Stimulated activated CD8-positive, alpha-beta memory T cell treated with anti-CD3 and anti-CD28 coated beads, Interleukin-12 subunit alpha, Interleukin-12 subunit beta, amount 100 ng/mL, for 4 hours (primary cell): ENCODE measurements at regions not wholly inside any gene's neighbourhood (a gene's known extent, or its start where the extent isn't known, plus 50 kb on each side); places are given as distances from the start of the nearest gene placed in this dataset.

Experiments used
- DNase-seq: peaks from one replicate; pipeline ENCODE4 v3.0.0-alpha.2; 2020; ENCODE audit warnings: low read depth

DNA sequence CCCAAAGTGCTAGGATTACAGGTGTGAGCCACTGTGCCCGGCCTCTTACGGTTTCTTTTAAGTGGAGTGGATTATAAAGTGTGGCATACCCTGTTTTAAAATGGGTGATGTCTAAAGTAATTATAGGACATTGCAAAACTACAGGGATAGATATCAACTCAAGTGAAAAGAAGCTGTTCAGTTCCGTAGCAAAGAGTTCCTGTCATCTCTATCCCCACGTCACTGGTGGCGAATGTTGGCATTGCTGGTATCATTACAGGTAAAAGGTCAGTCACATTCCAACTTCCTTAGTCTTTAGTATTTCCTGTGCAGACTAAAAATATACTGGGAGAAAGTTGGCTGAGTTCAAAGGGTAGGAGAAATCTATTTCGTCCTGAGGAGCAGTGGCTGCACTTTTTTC is 95.6 kb upstream of the SLC38A2 start:
- DNase-seq = no peak

DNA sequence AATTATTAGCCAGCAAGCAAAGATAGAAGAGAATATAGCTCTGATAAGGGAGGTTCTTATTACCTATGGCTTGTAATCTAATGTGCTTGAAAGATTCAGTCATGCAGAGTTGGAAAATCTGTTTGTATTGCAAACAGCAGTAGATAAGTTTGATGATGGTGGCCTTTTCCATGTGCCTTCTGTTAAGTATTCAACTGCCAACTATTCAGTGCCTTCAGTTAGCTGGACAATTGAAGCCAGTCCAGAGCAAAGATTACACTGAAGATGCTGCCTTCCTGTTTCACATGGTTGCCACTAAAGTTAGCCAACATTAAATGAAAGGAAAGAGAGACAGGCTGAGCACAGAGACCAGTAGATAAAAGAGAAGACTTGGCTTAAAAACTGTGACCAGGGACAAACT is 92.7 kb upstream of the SLC38A2 start:
- no peak for DNase-seq

DNA sequence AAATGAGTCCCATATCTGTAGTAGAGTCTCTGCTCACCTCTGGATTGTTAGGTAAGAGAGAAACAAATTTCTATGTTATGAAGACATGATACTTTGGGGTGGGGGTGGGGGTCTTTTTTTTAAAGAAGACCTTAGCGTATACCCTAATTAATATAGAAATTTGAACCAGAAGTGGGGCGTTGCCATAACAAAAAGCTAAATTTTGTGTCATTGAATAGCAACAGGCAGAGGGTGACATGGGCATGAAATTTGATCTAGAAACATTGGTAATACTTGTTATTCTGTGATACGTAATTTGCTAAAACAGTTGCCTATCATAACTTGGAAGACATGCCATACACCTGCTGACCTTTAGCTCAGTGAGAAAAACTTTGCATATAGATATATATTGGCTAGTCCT is 92.3 kb upstream of the SLC38A2 start:
- DNase-seq = no peak

DNA sequence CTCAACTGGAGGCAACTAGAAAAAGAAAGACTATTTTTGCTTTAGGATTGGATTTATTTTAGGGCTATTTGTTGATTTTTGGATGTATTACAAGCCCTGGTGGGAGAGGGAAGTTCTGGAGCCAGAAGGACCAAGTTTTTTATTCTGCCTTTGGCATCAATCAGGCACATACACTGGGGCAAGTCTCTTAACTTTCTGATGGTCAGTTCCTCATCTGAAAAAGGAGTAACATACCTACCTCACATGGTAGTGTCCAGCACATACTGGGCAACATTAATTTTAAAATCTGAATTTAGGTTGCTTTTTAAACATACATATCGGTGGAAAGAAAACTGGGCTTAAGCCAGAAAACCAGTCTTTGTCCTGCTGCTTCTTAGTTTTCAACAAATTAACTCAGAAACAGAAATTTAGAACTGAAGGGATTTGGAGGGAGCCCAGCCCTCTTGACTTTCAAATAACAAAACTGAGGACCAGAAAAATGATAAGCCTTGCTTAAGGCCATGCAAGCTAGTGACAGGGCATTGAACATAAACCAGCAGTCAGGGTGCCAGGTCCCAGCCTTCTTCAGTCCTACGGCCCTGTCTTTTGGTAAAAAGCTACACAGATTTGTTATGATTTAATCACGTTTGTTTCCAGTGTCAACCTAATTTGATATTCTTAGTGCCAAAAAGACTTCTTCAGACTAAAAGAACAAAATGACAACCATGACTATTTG is 90.2 kb upstream of the SLC38A2 start:
- DNase-seq = no peak

DNA sequence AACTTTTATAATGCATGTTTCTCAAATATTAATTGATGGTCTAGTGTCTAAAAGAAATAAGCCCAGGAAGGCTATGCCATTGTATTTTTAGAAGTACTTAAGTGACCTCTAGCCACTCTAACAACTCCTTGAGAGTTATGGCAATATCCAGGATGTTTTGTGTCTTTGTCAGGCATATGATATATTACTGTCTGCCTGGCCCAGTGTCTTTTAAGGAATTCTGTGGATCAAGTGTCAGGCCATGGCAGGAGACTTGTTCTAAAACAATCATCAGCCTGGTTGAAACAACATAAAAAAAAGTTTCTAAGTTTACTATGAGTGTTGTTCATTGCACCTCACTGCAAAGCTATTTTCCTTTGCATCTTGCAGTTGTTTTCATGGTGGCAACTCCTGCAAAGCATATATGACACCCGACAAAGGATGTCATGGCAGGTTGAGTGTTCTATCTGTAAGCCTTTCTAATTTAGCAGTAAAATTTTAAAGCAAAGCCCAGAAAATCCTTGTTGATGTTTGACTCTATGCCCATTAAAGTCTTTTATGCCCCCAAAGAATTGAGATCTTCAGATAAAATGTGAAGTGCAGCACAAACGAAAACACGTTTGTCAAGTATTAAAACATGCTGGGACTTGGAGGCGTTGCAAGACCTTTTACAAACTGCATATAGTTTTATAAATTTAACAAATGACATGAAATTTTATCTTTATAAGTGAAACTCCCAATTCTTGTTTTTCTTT is 89.5 kb upstream of the SLC38A2 start:
- no peak for DNase-seq

DNA sequence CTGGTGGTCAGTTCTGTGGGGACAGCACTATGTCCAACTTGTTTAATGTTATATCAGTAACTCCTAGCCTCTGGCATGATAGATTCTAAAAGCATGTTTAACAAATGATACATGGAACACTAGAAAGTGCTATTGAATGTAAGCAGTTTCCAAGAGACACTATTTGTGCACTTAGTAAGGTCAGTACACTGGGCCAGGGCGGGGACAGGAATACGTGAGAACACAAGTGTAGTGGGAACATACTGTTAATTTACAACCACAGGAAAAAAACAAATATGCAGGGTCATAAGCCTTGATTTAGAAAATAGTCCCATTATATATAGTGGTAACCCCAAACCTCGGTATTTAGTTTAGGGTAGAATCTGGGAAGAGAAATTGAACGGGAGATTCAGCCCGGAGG is 88.9 kb upstream of the SLC38A2 start:
- DNase-seq = no peak

DNA sequence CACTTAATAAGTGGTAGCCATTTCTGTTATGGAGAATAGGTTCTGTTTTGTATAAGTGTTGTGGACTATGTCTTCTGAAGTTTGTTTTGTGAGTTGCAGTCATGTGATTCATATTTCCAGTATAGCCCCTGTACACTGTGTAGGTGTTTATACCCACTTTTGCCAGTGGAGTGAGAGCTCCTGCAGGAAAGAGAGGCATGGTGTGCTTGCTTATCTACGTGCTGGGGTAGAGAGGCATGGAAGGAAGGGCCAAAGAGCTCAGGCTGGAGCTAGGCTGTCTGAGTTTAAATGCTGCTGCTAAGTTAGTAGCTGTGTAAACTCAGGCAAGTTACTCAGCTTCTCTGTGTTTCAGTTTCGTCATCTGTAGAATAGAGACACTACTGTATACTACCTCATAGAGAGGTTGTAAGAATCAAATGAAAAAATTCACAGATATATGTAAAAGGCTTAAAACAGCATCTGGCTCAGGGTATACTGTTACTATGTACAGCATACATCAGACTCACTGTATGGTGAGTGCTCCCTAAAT is 88.2 kb upstream of the SLC38A2 start:
- no peak for DNase-seq

DNA sequence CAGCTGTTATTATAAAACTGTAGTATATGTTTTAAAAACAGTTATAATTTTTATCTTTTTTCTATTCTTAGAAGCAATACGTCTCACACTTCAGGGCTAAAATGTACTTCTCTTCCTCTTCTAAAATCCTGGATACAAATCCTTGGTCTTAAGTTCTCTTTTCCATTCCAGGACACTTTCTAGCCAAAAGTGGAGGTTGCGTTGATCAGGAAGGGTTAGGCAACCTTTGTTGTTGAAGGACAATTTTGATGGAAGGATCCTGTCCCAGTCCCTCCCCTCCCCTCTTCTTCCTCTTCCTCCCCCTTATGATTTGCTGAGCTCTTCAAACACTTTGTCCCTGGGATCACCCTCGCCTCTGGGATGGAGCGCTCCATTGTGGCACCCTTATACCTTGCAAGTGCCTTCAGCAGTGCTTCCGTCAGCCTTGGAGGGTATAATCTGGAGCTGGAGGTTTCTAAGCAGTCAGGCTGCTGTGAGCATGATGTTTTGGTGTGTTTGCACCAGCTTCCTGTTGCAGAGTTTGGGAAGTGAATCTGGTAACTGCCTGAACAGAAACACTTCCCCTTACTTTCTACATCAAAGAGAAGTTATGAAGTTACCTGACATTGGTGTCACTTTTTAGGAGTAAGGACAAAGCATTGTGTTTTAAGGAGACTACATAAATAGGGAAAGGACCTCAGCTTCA is 87.4 kb upstream of the SLC38A2 start:
- no peak for DNase-seq

DNA sequence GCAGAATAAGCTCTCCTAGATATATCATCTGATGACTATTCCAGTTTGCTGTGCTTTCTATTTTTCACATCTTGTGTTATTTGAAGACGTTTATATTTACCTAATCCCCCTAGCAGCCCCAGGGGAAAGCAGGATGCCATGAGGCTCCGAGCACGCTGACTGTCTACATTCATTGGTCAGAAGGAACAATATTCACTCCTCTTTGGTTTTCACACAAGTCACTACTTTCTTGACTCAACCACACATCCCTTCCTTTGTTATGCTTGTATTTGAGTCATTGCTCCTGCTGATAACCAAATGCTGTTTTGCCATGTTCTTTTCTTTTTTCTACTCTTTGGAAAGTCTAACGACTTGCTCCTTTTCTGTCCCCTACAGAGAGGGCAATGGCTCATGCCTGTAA is 86.5 kb upstream of the SLC38A2 start:
- no peak for DNase-seq

DNA sequence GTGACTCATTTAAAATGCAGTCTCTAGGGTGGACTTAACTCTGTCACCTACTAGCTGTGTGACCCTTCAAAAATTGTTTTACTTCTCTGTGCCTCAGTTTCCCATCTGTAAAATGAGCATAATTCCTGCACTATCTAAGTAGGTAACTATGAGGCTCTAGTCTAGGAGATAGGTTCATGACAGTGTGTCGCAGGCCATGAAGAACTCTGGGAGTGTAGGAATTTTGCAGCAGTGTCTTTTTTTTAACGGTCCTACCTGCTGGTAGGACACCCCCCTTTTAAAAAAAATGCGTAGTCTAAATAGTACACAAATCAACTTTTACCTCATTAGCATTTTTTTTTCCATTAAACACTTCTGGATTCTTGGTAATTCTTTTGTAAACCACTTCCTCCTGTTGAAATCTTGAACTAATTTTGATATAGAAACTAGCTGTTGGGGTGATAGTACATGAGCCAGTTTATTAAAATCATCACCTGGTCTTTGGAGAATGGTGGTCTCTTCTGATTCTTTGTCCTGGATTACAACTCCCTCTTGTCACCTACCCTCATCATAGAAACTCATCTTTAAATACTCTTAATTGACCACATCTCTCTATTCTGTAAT is 86.0 kb upstream of the SLC38A2 start:
- no peak for DNase-seq

DNA sequence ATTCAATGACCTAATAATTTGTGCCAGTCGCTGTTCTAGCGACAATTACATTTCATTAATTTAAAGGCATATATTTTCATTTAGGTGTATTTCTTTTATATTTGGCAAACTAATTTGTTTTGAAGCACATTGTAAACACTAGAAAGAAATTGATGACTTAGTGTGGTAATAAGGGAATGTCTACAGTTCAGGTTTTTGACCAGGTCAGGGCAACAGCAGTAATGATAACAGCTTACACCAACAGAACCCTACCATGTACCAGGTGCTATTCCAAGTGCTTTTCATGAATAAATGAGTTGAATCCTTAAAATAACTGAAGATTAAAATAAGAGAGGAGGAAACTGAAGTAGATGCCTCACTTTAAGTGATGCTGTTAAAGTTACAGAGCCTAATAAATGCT is 85.4 kb upstream of the SLC38A2 start:
- no peak for DNase-seq

DNA sequence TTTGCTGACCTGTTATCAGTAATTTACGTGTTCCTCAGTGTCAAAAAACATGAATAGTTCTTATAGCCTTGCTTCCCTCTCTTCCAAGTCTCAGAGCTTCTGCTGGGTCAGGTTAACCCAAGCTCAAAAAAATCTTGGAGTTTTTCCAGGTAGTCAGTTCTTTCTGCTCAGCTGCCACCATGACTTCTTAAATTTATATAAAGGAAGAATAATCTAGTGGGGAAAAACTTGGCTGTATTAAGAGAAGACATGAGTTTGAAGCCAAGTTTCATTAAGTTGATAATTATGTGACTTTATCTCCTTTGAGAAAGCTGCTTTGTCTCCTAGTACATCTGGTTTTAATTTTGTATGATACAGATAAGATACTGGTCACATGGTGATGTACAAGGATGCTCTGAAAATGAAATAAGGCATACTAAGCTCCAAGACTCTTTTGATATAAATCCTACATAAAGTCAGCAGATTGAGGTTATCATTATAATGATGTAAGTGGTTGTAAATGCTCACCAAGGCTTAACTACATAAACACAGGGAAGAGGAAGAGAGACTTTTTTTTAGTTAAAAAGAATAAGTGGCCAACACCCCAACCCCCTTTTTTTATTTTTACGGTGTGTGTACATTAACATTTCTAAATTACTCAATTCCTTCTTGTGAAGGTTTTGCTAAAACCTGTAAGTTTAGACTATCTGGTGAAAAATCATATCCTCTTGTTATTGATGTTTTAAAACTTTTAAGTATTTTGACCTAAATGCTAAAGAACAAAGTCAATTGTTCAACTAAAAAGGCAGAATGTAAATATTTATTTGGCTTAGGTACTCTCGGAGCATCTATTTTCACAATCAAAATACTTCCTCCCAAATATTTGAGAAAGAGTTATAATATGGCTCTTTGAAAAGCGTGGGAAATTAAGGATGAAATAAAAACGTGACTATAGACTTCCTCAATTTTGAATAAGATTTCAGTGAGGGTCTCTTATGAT is 84.1 kb upstream of the SLC38A2 start:
- no peak for DNase-seq

DNA sequence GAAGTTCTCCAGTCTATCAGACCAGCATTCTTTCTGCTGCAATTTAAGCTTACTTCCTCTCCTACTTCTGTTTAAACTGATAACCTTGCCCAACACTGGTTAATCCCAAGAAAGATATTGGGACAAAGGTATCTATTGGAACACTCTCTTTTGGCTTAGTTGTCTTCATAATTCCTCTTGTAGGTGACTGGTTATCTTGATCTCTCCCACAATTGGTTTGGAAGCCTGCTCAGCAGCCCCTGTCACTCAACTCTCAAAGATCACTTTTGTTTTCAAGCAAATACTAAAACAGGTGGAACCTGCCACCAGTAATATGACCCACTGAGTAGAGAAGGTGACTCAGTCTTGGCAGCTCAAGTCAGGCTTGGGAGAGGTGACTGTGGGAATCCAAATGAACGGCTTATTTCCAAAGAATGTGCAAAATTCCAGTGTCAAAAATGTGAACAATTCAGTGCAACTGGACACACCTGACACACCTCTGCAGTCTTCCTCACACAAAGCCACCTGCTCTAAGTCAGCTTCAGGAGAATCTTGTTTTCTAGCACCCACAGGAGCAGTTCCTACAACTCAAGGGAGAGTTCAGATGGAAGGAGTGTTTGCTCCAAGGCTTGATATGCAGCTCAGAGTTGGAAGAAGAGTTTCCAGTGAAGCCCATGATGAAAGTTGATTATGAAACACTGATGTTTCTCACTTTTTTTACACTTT is 83.2 kb upstream of the SLC38A2 start:
- DNase-seq = no peak

DNA sequence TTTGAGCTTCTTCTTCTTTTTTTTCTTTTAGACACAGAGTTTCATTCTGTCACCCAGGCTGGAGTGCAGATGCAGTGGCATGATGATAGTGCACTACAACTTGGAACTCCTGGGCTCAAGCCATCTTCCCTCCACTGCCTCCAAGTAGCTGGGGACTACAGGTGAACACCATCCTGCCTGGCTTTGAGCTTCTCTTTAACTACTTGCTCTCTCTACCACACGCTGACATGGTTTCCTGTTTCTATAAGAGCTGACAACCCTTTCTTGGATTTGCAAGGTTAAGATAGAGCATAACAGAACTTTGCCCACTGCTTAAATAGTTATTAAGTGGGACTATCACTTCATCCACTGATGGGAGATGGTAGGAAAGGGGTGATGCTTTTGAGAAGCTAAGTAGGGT is 82.4 kb upstream of the SLC38A2 start:
- DNase-seq = no peak

DNA sequence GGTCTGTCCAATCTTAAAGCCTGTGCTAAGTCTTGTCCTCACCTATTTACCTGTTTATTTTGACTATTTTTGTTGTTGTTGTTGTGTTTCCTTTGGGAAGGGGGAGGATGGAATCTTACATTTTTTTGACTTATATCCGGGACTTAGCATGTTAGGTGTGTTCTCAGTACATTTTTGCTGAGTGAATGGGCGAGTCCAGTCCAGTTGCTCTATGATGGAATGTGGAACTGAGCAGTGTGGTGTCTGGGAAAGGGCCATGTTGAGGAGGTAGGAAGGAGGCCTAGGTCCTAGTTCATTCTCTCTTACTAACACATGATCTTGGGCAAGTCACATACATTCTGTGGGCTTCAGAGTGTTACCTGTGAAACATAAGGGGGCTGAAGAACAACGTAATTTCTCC is 80.9 kb upstream of the SLC38A2 start:
- no peak for DNase-seq

DNA sequence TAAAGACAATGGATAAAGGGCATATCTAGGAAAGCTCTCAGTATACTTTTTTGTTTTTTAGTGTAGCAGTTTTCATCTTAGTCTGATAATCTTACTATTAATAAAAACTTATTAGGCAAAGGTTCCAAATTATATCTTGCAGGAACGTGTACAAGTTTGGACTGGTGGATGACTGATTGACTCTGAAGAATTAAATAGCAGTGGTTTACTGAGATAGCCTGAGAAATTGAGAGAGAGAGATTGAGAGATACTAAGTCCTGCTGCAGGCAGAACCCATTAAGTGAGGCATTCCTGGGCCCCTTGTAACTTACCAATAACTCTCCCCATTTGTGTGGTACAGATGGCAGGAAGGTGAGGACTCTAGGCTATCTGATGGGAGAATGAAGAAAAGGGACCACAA is 80.2 kb upstream of the SLC38A2 start:
- no peak for DNase-seq

DNA sequence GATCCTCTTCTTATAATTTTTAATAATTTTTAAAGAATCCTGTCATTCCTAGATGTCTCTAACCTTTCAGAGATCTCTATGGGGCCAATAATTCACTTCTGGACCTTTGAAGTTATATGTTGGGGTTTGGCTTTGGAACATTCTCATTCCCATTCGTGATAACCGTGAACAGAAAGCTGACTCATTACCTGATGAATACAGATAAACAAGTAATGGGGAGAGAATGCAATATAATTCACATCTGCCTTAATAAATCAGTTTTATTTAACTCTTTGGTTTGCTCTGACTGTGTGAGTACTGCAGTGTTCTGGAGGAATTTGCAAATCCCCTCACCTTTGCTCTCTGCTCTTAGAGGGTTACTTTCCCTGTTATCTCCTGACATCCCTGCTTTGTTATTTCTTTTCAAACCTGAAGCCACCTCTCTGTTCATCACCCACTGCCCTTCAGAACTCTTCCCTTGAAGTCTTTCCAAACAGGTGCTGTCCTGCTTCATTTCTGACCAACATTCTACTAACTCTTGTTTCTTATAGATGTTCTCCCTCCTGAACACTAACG is 79.6 kb upstream of the SLC38A2 start:
- DNase-seq = no peak

DNA sequence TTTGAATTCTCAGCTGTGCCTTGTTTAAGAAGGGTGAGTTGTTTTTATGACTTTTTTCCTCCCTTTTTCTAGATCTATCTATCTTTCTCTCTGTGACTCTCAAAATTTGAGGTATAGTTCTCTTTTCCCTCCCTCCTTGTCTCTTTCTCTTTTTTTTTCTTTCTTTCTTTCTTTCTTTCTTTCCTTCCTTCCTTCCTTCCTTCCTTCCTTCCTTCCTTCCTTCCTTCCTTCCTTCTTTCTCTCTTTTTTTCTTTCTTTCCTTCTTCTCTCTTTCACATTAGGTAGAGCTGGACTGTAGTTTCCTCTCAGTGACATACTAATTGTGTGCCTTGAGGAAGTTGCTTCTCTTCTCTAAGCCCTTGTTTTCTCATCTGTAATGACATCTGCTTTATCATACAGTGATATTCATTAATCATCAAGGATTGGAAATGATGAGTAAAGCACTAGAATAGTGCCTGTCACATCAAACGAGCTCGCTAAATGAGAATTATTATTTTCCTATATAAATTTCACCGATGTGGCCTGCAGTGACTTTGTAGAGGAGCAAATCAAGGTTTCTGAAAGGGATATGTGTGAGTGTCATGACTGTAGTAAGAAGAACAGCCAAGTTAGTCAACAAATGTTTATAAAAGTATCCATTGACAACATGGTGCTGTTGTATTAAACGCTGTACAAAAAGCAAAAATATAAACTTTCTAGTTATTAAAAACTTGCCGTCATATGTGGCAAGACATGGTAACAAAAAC is 78.9 kb upstream of the SLC38A2 start:
- no peak for DNase-seq

DNA sequence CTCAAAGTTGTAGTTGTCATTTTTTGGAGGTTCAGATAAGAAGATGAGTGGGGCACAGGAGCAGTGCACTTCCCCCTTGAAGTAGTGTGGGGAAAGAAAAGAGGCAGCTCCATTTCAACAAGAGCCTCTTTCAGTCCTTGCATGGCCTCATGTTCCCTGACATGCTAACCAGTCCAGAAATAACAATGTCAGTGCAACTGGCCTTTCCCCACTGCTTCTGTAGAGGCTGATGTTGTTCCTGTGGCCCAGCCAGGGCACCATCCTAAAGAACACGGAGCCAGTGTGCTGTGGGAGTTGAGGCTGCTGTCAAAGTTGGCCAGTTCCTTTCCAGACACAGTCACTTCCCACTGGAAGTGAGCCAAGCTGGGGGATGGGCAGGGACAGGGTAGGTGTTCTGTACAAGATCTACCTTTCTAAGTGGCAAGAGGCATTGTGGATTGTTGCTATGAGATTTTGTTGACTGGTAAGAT is 77.7 kb upstream of the SLC38A2 start:
- no peak for DNase-seq

DNA sequence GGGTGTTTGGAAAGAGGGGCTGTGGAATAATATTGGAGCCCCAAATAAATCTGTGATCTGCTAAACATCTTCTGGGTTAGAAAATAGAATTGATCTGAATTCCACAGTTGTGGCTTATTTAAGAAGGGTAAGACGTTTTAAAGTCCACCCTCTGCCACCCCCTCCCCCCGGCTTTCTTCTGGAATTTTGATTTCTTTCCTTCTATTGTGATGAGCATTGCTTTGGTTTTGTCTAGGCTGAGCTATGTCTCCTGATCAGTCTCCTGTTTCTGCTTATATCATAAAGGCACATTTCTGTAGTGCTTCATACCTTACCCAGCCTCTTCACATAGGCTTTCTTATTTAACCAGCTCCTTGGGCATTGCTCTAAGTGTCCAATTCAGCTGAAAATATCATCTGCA is 77.3 kb upstream of the SLC38A2 start:
- DNase-seq = no peak
